HL-60 (cell line): ENCODE measurements at regions not wholly inside any gene's neighbourhood (a gene's known extent, or its start where the extent isn't known, plus 50 kb on each side); places are given as distances from the start of the nearest gene placed in this dataset.
A peak's percentile ranks its signal among the peaks of the same experiment; 100 is the strongest.

Experiments used
- DNase-seq, 2 experiments: peaks; one replicate each; pipeline ENCODE4 v3.0.0-alpha.2; 2010 to 2020; ENCODE audit warnings: low read depth in 1 of 2, low spot score in 1 of 2
- H3K27ac ChIP-seq: fragments of 250-450 bp; sonication (Bioruptor Pico); replicated peaks from 2 replicates; pipeline ENCODE4 v1.5.1; 2020; ENCODE audit warnings: mild to moderate bottlenecking, moderate library complexity
- H3K27me3 ChIP-seq: fragments of 250-450 bp; sonication (Bioruptor Pico); 2 replicates; pipeline ENCODE4 v1.5.1; 2021; ENCODE audit warnings: mild to moderate bottlenecking, moderate library complexity; ENCODE audit not compliant: insufficient read depth, poor library complexity, severe bottlenecking
- H3K4me3 ChIP-seq: replicated peaks from 2 replicates; pipeline ENCODE4 v1.5.1; 2011; ENCODE audit warnings: mild to moderate bottlenecking, control low read depth, low read length; ENCODE audit not compliant: insufficient read depth
- GABPA ChIP-seq: IDR thresholded peaks from 2 replicates; pipeline ENCODE4 v1.6.1; 2012; ENCODE audit warnings: low read depth
- POLR2AphosphoS5 ChIP-seq: IDR thresholded peaks from 2 replicates; pipeline ENCODE4 v1.6.1; 2012; ENCODE audit warnings: low read depth
- SPI1 ChIP-seq: IDR thresholded peaks from 2 replicates; pipeline ENCODE4 v1.6.1; 2012; ENCODE audit warnings: low read depth, mild to moderate bottlenecking, borderline replicate concordance
- TF ChIP-seq, protein P1 (sequence below): IDR thresholded peaks from one replicate; pipeline ENCODE4 v1.5.1; 2011; ENCODE audit warnings: low read length, control low read depth, inconsistent platforms; ENCODE audit not compliant: insufficient read depth
- TF ChIP-seq, protein P2 (sequence below): IDR thresholded peaks from 2 replicates; pipeline ENCODE4 v1.6.1; 2012; ENCODE audit warnings: low read depth; ENCODE audit not compliant: insufficient replicate concordance

DNA sequence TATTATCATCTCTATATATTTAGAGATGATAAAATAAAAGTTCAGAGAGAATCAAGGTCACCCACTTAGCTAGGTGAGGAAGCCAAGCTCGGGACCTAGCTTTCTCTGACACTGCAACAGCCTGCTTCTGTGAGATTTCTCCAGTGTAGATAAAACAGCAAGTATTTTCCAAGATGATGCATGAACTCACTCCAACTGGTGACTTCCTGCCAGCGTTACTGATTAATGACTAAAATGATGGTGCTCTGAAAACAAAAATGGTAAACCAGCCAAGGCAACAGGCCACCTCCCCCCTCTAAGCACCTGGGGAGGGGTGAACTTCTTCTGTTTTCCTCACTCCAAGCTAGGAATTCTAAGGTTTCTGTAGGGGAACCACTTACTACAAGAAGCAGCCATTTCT, 510.2 kb upstream of the ID2 start:
- TF ChIP-seq, protein P1, sequence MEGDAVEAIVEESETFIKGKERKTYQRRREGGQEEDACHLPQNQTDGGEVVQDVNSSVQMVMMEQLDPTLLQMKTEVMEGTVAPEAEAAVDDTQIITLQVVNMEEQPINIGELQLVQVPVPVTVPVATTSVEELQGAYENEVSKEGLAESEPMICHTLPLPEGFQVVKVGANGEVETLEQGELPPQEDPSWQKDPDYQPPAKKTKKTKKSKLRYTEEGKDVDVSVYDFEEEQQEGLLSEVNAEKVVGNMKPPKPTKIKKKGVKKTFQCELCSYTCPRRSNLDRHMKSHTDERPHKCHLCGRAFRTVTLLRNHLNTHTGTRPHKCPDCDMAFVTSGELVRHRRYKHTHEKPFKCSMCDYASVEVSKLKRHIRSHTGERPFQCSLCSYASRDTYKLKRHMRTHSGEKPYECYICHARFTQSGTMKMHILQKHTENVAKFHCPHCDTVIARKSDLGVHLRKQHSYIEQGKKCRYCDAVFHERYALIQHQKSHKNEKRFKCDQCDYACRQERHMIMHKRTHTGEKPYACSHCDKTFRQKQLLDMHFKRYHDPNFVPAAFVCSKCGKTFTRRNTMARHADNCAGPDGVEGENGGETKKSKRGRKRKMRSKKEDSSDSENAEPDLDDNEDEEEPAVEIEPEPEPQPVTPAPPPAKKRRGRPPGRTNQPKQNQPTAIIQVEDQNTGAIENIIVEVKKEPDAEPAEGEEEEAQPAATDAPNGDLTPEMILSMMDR = no peak
- TF ChIP-seq, protein P2, sequence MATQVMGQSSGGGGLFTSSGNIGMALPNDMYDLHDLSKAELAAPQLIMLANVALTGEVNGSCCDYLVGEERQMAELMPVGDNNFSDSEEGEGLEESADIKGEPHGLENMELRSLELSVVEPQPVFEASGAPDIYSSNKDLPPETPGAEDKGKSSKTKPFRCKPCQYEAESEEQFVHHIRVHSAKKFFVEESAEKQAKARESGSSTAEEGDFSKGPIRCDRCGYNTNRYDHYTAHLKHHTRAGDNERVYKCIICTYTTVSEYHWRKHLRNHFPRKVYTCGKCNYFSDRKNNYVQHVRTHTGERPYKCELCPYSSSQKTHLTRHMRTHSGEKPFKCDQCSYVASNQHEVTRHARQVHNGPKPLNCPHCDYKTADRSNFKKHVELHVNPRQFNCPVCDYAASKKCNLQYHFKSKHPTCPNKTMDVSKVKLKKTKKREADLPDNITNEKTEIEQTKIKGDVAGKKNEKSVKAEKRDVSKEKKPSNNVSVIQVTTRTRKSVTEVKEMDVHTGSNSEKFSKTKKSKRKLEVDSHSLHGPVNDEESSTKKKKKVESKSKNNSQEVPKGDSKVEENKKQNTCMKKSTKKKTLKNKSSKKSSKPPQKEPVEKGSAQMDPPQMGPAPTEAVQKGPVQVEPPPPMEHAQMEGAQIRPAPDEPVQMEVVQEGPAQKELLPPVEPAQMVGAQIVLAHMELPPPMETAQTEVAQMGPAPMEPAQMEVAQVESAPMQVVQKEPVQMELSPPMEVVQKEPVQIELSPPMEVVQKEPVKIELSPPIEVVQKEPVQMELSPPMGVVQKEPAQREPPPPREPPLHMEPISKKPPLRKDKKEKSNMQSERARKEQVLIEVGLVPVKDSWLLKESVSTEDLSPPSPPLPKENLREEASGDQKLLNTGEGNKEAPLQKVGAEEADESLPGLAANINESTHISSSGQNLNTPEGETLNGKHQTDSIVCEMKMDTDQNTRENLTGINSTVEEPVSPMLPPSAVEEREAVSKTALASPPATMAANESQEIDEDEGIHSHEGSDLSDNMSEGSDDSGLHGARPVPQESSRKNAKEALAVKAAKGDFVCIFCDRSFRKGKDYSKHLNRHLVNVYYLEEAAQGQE = no peak
- TF ChIP-seq SPI1 = no peak
- TF ChIP-seq POLR2AphosphoS5 = no peak
- no peak for TF ChIP-seq GABPA
- Histone ChIP-seq H3K27me3 (no peaks in the 10 kb centered on the region), H3K27ac (no peak overlapping the region), H3K4me3 (no peak overlapping the region)
- no peak for DNase-seq

DNA sequence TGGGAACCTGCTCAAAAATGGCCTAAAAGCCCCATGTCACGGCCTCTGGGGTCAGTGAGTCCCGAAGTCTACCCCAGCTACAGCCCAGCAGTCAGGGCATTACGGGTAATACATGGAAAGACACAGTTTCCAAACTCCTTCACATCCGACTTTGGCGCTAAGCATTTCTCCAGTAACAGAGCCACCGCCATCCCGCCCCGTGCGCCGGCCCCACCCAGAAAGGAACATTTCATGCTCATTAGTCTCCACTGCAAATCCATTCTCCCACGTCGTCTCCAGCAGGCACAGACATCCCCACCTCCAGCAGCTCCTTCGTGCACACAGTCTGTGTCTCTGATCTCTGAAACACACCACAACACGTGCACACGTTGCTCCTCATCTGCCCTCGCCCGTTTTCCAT, 509.2 kb upstream of the ID2 start:
- TF ChIP-seq, protein P1 = no peak
- no peak for DNase-seq

DNA sequence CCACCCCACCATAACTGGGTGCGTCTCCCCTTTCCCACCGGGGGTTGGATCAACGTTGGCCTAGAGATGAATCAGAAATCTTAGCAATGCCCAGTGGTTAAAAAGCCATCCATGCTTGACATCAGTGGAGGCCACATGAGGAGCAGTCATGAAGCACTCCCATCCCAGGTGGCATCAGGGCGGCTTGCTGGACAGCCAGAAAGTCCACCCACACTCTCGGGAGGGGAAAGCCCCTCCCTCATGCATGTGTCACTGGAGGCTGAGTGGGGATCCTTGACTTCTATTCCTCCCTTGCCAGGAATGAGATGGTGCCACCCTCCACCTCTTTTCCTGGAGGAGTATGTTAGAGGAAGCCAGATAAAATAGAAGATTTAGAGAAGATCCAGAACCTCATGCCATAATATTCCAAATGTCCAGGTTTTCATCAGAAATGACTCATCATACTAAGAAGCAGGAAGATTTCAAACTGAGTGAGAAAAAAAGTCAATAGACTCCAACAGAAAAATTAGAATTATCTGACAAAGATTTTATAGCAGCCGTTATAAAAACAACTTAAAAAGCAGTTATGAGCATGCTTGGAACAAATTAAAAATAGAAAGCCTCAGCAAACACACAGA, 507.1 kb upstream of the ID2 start:
- DNase-seq = no peak
- Histone ChIP-seq H3K4me3 (no peak overlapping the region), H3K27me3 (no peaks in the 10 kb centered on the region), H3K27ac (no peak overlapping the region)
- no peak for TF ChIP-seq SPI1
- TF ChIP-seq POLR2AphosphoS5 = no peak
- TF ChIP-seq, protein P1 = no peak
- no peak for TF ChIP-seq GABPA
- TF ChIP-seq, protein P2 = no peak

More for the DNA sequence above, 509.2 kb upstream of the ID2 start:
- Histone ChIP-seq H3K4me3 (no peak overlapping the region), H3K27ac (no peak overlapping the region), H3K27me3 (no peaks in the 10 kb centered on the region)

DNA sequence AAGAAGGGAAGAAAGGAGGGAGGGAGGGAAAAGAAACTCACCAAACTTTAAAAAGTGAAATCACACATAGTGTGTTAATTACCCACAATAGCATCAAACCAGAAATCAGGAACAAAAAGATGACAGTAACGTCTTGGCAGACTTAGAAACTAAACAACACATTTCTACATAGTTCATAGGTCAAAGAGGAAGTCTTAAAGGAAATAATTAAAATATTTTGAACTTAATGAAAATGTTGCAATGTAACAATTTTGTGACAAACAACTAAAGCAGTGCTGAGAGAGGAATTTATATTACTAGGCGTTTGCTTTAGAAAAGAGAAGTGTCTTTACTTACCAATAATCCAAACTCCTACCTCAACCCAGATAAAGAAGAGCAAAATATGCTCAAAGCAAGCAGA, 505.0 kb upstream of the ID2 start:
- Histone ChIP-seq H3K27ac (no peak overlapping the region), H3K4me3 (no peak overlapping the region), H3K27me3 (no peaks in the 10 kb centered on the region)
- TF ChIP-seq, protein P2 = no peak
- TF ChIP-seq GABPA (no peak), POLR2AphosphoS5 (no peak), SPI1 (peak; percentile 23; the same call in 1 of the 2 replicates)
- TF ChIP-seq, protein P1 = no peak
- DNase-seq = no peak
